ENCODE measurements at regions not wholly inside any gene's neighbourhood (a gene's known extent, or its start where the extent isn't known, plus 50 kb on each side); places are given as distances from the start of the nearest gene placed in this dataset.

DNA sequence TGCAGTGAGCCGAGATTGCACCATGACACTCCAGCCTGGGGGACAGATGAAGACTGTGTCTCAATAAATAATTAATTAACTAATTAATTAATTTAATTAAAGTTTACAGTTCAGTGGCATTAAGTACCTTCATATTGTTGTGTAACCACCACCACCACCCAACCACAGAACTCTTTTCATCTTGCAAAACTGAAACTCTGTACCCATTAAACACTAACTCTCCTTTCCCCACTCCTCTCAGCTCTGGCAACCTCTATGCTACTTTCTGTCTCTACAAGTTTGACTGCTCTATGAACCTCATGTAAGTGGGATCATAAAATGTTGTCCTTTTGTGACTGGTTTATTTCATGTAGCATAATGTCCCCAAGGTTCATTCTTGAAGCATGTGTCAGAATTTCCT lies 259.3 kb upstream of the MDFIC2 start:
- TF ChIP-seq, protein P1, sequence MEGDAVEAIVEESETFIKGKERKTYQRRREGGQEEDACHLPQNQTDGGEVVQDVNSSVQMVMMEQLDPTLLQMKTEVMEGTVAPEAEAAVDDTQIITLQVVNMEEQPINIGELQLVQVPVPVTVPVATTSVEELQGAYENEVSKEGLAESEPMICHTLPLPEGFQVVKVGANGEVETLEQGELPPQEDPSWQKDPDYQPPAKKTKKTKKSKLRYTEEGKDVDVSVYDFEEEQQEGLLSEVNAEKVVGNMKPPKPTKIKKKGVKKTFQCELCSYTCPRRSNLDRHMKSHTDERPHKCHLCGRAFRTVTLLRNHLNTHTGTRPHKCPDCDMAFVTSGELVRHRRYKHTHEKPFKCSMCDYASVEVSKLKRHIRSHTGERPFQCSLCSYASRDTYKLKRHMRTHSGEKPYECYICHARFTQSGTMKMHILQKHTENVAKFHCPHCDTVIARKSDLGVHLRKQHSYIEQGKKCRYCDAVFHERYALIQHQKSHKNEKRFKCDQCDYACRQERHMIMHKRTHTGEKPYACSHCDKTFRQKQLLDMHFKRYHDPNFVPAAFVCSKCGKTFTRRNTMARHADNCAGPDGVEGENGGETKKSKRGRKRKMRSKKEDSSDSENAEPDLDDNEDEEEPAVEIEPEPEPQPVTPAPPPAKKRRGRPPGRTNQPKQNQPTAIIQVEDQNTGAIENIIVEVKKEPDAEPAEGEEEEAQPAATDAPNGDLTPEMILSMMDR (IDR thresholded peaks at IDR 0.05; ENCODE audit: unreplicated experiment in 3 of 3) = no peak
- peaks cover 7% of the 10 kb centered on the region for H3K27me3 Mint-ChIP-seq (ENCODE audit: low read depth)
- H3K27ac Mint-ChIP-seq = no peak overlapping the region
- no peaks in the 10 kb centered on the region for H3K36me3 Mint-ChIP-seq (ENCODE audit: low read depth)
- H3K4me3 Mint-ChIP-seq = no peak overlapping the region
- no peaks in the 10 kb centered on the region for H3K4me1 Mint-ChIP-seq
- H3K9me3 Mint-ChIP-seq = peaks cover 4% of the 10 kb centered on the region

DNA sequence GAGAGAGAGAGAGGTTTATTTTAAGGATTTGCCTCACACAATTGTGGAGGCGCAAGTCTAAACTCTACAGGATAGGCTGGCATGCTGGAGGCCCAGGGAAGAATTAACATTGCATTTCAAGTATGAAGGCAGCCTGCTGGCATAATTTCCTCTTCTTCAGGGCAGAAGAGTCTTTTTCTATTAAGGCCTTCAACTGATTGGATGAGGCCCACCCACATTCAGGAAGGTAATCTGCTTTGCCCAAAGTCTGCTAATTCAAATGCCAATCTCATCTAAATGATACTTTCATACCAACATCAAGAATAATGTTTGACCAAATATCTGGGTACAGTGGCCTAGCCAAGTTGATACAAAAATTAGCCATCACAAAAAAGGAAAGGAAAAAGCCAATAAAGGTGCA lies 258.1 kb upstream of the MDFIC2 start:
- Mint-ChIP-seq H3K9me3 (no peaks in the 10 kb centered on the region), H3K36me3 (ENCODE audit: low read depth) (no peaks in the 10 kb centered on the region), H3K27ac (no peak overlapping the region), H3K4me3 (no peak overlapping the region), H3K4me1 (no peaks in the 10 kb centered on the region), H3K27me3 (ENCODE audit: low read depth) (peaks cover 7% of the 10 kb centered on the region)
- TF ChIP-seq, protein P1 (IDR thresholded peaks at IDR 0.05; ENCODE audit: unreplicated experiment in 3 of 3) = no peak

DNA sequence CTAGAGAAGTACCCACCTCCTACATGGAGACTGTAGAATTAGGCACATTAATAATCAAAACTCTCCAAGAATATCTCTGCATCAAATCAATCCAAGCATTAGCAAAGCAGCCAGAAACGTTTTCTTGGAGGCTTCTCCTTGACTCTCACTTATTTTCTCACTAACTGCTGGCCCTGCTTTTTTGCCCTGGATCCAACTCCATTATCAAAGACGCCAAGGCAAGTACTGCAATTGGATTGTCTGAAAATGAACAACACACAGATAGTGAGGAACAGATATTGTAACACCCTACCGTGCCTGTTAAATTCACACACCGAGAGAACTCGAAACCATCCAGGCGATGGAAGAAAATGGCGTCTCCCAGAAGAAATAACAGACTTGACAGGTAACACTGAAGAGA lies 256.2 kb upstream of the MDFIC2 start:
- H3K4me3 Mint-ChIP-seq = no peak overlapping the region
- TF ChIP-seq, protein P1 (IDR thresholded peaks at IDR 0.05; ENCODE audit: unreplicated experiment in 3 of 3) = no peak
- H3K36me3 Mint-ChIP-seq (ENCODE audit: low read depth) = no peaks in the 10 kb centered on the region
- no peaks in the 10 kb centered on the region for H3K27me3 Mint-ChIP-seq (ENCODE audit: low read depth)
- H3K4me1 Mint-ChIP-seq = no peaks in the 10 kb centered on the region
- no peak overlapping the region for H3K27ac Mint-ChIP-seq
- H3K9me3 Mint-ChIP-seq = peaks cover 5% of the 10 kb centered on the region

- Mint-ChIP-seq H3K4me3 (no peak overlapping the region), H3K27me3 (ENCODE audit: low read depth) (no peaks in the 10 kb centered on the region), H3K9me3 (peaks cover 6% of the 10 kb centered on the region), H3K27ac (no peak overlapping the region), H3K4me1 (no peaks in the 10 kb centered on the region), H3K36me3 (ENCODE audit: low read depth) (no peaks in the 10 kb centered on the region)
- TF ChIP-seq, protein P1 (IDR thresholded peaks at IDR 0.05; ENCODE audit: unreplicated experiment in 3 of 3) = no peak
Measured at GRCh38 chr3:70565861-70566260, 253.4 kb upstream of the MDFIC2 start.

DNA sequence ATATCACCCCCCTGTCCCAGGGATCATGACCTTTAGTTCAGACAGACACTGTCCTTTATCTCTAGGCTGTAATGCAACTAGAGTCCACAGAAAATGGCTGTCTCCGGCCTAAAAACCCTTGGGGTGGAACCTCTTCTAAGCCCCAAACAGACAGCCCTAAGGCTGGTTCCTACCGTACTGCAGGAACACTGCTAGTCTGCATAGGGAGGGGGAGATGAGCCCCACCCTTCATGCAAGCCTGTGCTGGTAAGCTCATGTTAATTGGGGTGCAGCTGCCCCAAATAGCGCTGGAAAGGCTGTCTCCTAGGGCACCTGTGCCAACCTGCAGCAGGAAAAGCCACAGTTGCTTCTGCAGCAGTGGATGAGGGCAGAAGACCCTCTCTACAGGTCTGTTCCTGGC lies 252.1 kb upstream of the MDFIC2 start:
- H3K36me3 Mint-ChIP-seq (ENCODE audit: low read depth) = no peaks in the 10 kb centered on the region
- H3K4me1 Mint-ChIP-seq = no peaks in the 10 kb centered on the region
- no peaks in the 10 kb centered on the region for H3K27me3 Mint-ChIP-seq (ENCODE audit: low read depth)
- H3K9me3 Mint-ChIP-seq = peaks cover 6% of the 10 kb centered on the region
- H3K27ac Mint-ChIP-seq = no peak overlapping the region
- no peak overlapping the region for H3K4me3 Mint-ChIP-seq
- TF ChIP-seq, protein P1 (IDR thresholded peaks at IDR 0.05; ENCODE audit: unreplicated experiment in 3 of 3) = no peak

- no peaks in the 10 kb centered on the region for H3K27me3 Mint-ChIP-seq (ENCODE audit: low read depth)
- TF ChIP-seq, protein P1 (IDR thresholded peaks at IDR 0.05; ENCODE audit: unreplicated experiment in 3 of 3) = no peak
- peaks cover 6% of the 10 kb centered on the region for H3K9me3 Mint-ChIP-seq
- H3K4me3 Mint-ChIP-seq = no peak overlapping the region
- no peak overlapping the region for H3K27ac Mint-ChIP-seq
- H3K36me3 Mint-ChIP-seq (ENCODE audit: low read depth) = no peaks in the 10 kb centered on the region
- H3K4me1 Mint-ChIP-seq = no peaks in the 10 kb centered on the region
Measured at GRCh38 chr3:70561796-70562195, 249.4 kb upstream of the MDFIC2 start.
